Adipocyte (in vitro differentiated cells): ENCODE measurements at regions not wholly inside any gene's neighbourhood (a gene's known extent, or its start where the extent isn't known, plus 50 kb on each side); places are given as distances from the start of the nearest gene placed in this dataset.
A peak's percentile ranks its signal among the peaks of the same experiment; 100 is the strongest.
"Not testable (repeated sequence)": the region's sequence is repeated elsewhere in the genome, so short reads cannot be mapped to it uniquely, and the experiment has no call there.

ENCODE experiments used
- DNase-seq: peaks from one replicate; pipeline ENCODE4 v3.0.0-alpha.2; 2015; ENCODE audit warnings: low read depth
- H3K27me3 ChIP-seq: replicated peaks from 2 replicates; pipeline ENCODE4 v1.7.0; 2013; ENCODE audit warnings: mild to moderate bottlenecking, low read length, moderate library complexity; ENCODE audit not compliant: control insufficient read depth, insufficient read depth
- H3K36me3 ChIP-seq: 2 replicates; pipeline ENCODE4 v1.7.0; 2013; ENCODE audit warnings: low read length, mild to moderate bottlenecking, moderate library complexity; ENCODE audit not compliant: control insufficient read depth, insufficient read depth, severe bottlenecking
- H3K4me1 ChIP-seq: 2 replicates; pipeline ENCODE4 v1.7.0; 2013; ENCODE audit warnings: mild to moderate bottlenecking, low read length, moderate library complexity; ENCODE audit not compliant: control insufficient read depth, insufficient read depth
- H3K4me3 ChIP-seq: 2 replicates; pipeline ENCODE4 v1.7.0; 2013; ENCODE audit warnings: mild to moderate bottlenecking, low read length, moderate library complexity
- H3K9ac ChIP-seq: 2 replicates; pipeline ENCODE4 v1.7.0; 2013; ENCODE audit warnings: mild to moderate bottlenecking, low read length, moderate library complexity
- H3K9me3 ChIP-seq: 2 replicates; pipeline ENCODE4 v1.7.0; 2013; ENCODE audit warnings: mild to moderate bottlenecking, low read length, moderate library complexity; ENCODE audit not compliant: control insufficient read depth

- no peak overlapping the region for H3K4me3 ChIP-seq
- H3K9me3 ChIP-seq: peaks cover 5% of the 10 kb centered on the region
- H3K27me3 ChIP-seq: no peaks in the 10 kb centered on the region
- peak overlapping the region; percentile 53 for H3K9ac ChIP-seq
- H3K36me3 ChIP-seq: no peaks in the 10 kb centered on the region
- peaks cover 33% of the 10 kb centered on the region for H3K4me1 ChIP-seq
- no peak for DNase-seq
These were observed 149.1 kb upstream of the PIK3R1 start for GRCh38 chr5:68066277-68066955.

- H3K27me3 ChIP-seq, H3K4me3 ChIP-seq, H3K9ac ChIP-seq, H3K9me3 ChIP-seq, DNase-seq, H3K36me3 ChIP-seq: not testable (repeated sequence)
- H3K4me1 ChIP-seq: peaks cover 24% of the 10 kb centered on the region
These were observed 150.2 kb upstream of the PIK3R1 start for GRCh38 chr5:68065321-68065720.

- Histone ChIP-seq H3K36me3 (no peaks in the 10 kb centered on the region), H3K4me3 (no peak overlapping the region), H3K4me1 (no peaks in the 10 kb centered on the region), H3K27me3 (no peaks in the 10 kb centered on the region), H3K9ac (no peak overlapping the region), H3K9me3 (no peaks in the 10 kb centered on the region)
- DNase-seq: peak; percentile 24
These were observed 155.2 kb upstream of the PIK3R1 start for GRCh38 chr5:68060382-68060781.

- Histone ChIP-seq H3K9me3 (no peaks in the 10 kb centered on the region), H3K4me1 (peaks cover 5% of the 10 kb centered on the region), H3K36me3 (no peaks in the 10 kb centered on the region), H3K4me3 (no peak overlapping the region), H3K9ac (no peak overlapping the region), H3K27me3 (no peaks in the 10 kb centered on the region)
- no peak for DNase-seq
These were observed 158.4 kb upstream of the PIK3R1 start for GRCh38 chr5:68057191-68057590.

- Histone ChIP-seq H3K27me3 (no peaks in the 10 kb centered on the region), H3K9ac (no peak overlapping the region), H3K9me3 (no peaks in the 10 kb centered on the region), H3K36me3 (no peaks in the 10 kb centered on the region), H3K4me1 (peaks cover 5% of the 10 kb centered on the region), H3K4me3 (no peak overlapping the region)
- DNase-seq: no peak
These were observed 159.9 kb upstream of the PIK3R1 start for GRCh38 chr5:68055686-68056085.

- no peaks in the 10 kb centered on the region for H3K9me3 ChIP-seq
These were observed 160.9 kb upstream of the PIK3R1 start for GRCh38 chr5:68054638-68055037.

GRCh38 chr5:68053202-68053601, 162.4 kb upstream of the PIK3R1 start:
- no peak overlapping the region for H3K4me3 ChIP-seq
- H3K4me1 ChIP-seq: peaks cover 12% of the 10 kb centered on the region
- no peaks in the 10 kb centered on the region for H3K36me3 ChIP-seq
- H3K9ac ChIP-seq: no peak overlapping the region
- H3K9me3 ChIP-seq: no peaks in the 10 kb centered on the region
- DNase-seq: no peak
- no peaks in the 10 kb centered on the region for H3K27me3 ChIP-seq

More at GRCh38 chr5:68054638-68055037, 160.9 kb upstream of the PIK3R1 start:
- Histone ChIP-seq H3K27me3 (no peaks in the 10 kb centered on the region), H3K4me1 (peaks cover 5% of the 10 kb centered on the region), H3K9ac (no peak overlapping the region), H3K36me3 (no peaks in the 10 kb centered on the region), H3K4me3 (no peak overlapping the region)
- no peak for DNase-seq

GRCh38 chr5:68049053-68049713, 166.4 kb upstream of the PIK3R1 start:
- Histone ChIP-seq H3K9ac (no peak overlapping the region), H3K4me3 (no peak overlapping the region), H3K36me3 (no peaks in the 10 kb centered on the region), H3K9me3 (no peaks in the 10 kb centered on the region), H3K4me1 (peaks cover 27% of the 10 kb centered on the region), H3K27me3 (no peaks in the 10 kb centered on the region)
- peak; percentile 79 for DNase-seq

- no peak for DNase-seq
- Histone ChIP-seq H3K4me1 (peaks cover 27% of the 10 kb centered on the region), H3K9me3 (no peaks in the 10 kb centered on the region), H3K36me3 (no peaks in the 10 kb centered on the region), H3K4me3 (no peak overlapping the region), H3K27me3 (no peaks in the 10 kb centered on the region), H3K9ac (no peak overlapping the region)
These were observed 167.0 kb upstream of the PIK3R1 start for GRCh38 chr5:68048516-68048915.

GRCh38 chr5:68048054-68048453, 167.5 kb upstream of the PIK3R1 start:
- H3K27me3 ChIP-seq, H3K9me3 ChIP-seq, H3K9ac ChIP-seq, H3K36me3 ChIP-seq, DNase-seq, H3K4me3 ChIP-seq: not testable (repeated sequence)
- peaks cover 27% of the 10 kb centered on the region for H3K4me1 ChIP-seq

GRCh38 chr5:68047035-68047434, 168.5 kb upstream of the PIK3R1 start:
- H3K4me3 ChIP-seq: no peak overlapping the region
- H3K4me1 ChIP-seq: peaks cover 27% of the 10 kb centered on the region
- H3K9me3 ChIP-seq: no peaks in the 10 kb centered on the region
- H3K9ac ChIP-seq: peak overlapping the region; percentile 50
- H3K27me3 ChIP-seq: no peaks in the 10 kb centered on the region
- H3K36me3 ChIP-seq: no peaks in the 10 kb centered on the region
- peak; percentile 81 for DNase-seq
